Liver (tissue), 8 donors: ENCODE measurements at regions not wholly inside any gene's neighbourhood (a gene's known extent, or its start where the extent isn't known, plus 50 kb on each side); places are given as distances from the start of the nearest gene placed in this dataset.

Source experiments
- DNase-seq: peaks from one replicate; pipeline ENCODE4 v3.0.0-alpha.2; 2017; ENCODE audit warnings: low spot score
- H3K27ac ChIP-seq, 2 donors: one replicate each; pipeline ENCODE4 v1.7.0; 2013; ENCODE audit warnings: inconsistent platforms in 2 of 2, low read length in 2 of 2, control low read depth in 1 of 2, low read depth in 1 of 2, mild to moderate bottlenecking in 1 of 2
- H3K27me3 ChIP-seq, 4 donors: one replicate each; pipeline versions ENCODE4 v1.6.1 to v1.7.0; 2013; ENCODE audit warnings: low read length in 3 of 4, inconsistent platforms in 1 of 4, mild to moderate bottlenecking in 1 of 4, moderate library complexity in 1 of 4; ENCODE audit not compliant: control insufficient read depth in 4 of 4, insufficient read depth in 4 of 4
- H3K36me3 ChIP-seq, 4 donors: one replicate each; pipeline versions ENCODE4 v1.6.1 to v1.7.0; 2013; ENCODE audit warnings: low read length in 3 of 4, mild to moderate bottlenecking in 3 of 4, low read depth in 1 of 4, moderate library complexity in 1 of 4; ENCODE audit not compliant: control insufficient read depth in 4 of 4, insufficient read depth in 3 of 4
- H3K4me1 ChIP-seq, 4 donors: one replicate each; pipeline versions ENCODE4 v1.6.1 to v1.7.0; 2013; ENCODE audit warnings: low read length in 3 of 4, mild to moderate bottlenecking in 3 of 4, moderate library complexity in 1 of 4; ENCODE audit not compliant: control insufficient read depth in 4 of 4, insufficient read depth in 4 of 4
- H3K4me3 ChIP-seq, 3 donors: one replicate each; pipeline versions ENCODE4 v1.6.1 to v1.7.0; 2013; ENCODE audit warnings: low read length in 3 of 3, control low read depth in 1 of 3, low read depth in 1 of 3, mild to moderate bottlenecking in 1 of 3
- H3K9ac ChIP-seq, 2 donors: one replicate each; pipeline ENCODE4 v1.7.0; 2013; ENCODE audit warnings: low read length in 2 of 2, mild to moderate bottlenecking in 2 of 2, moderate library complexity in 2 of 2, control low read depth in 1 of 2, low read depth in 1 of 2
- H3K9me3 ChIP-seq, 4 donors: one replicate each; pipeline versions ENCODE4 v1.6.1 to v1.7.0; 2013; ENCODE audit warnings: low read length in 3 of 4; ENCODE audit not compliant: control insufficient read depth in 4 of 4
- ATF3 ChIP-seq: IDR thresholded peaks from 2 replicates; pipeline ENCODE4 v1.6.1; 2016; ENCODE audit warnings: antibody characterized with exemption
- CTCF ChIP-seq: fragments of 150-350 bp; IDR thresholded peaks from 2 replicates; pipeline ENCODE4 v1.5.1; 2017; ENCODE audit warnings: improper control_type of control experiment, low read depth, low read length; ENCODE audit not compliant: missing input control
- EGR1 ChIP-seq, 2 donors: IDR thresholded peaks; 2 replicates each; pipeline ENCODE4 v1.6.1; 2016 to 2018; ENCODE audit warnings: antibody characterized with exemption in 2 of 2, low read depth in 2 of 2
- FOXA1 ChIP-seq: IDR thresholded peaks from 2 replicates; pipeline ENCODE4 v1.6.1; 2016; ENCODE audit warnings: antibody characterized with exemption
- FOXA2 ChIP-seq: IDR thresholded peaks from 2 replicates; pipeline ENCODE4 v1.6.1; 2016; ENCODE audit warnings: antibody characterized with exemption
- HNF4G ChIP-seq: IDR thresholded peaks from 2 replicates; pipeline ENCODE4 v1.6.1; 2016; ENCODE audit warnings: antibody characterized with exemption
- MAX ChIP-seq: IDR thresholded peaks from 2 replicates; pipeline ENCODE4 v1.6.1; 2016; ENCODE audit warnings: antibody characterized with exemption
- NR2F2 ChIP-seq: IDR thresholded peaks from 2 replicates; pipeline ENCODE4 v1.6.1; 2016; ENCODE audit warnings: antibody characterized with exemption
- RAD21 ChIP-seq, 2 donors: IDR thresholded peaks; 2 replicates each; pipeline ENCODE4 v1.6.1; 2016; ENCODE audit warnings: antibody characterized with exemption in 2 of 2, mild to moderate bottlenecking in 2 of 2
- REST ChIP-seq: IDR thresholded peaks from 2 replicates; pipeline ENCODE4 v1.6.1; 2016; ENCODE audit warnings: antibody characterized with exemption, mild to moderate bottlenecking
- RXRA ChIP-seq, 2 donors: IDR thresholded peaks; 2 replicates each; pipeline ENCODE4 v1.6.1; 2017 to 2018; ENCODE audit warnings: antibody characterized with exemption in 2 of 2, mild to moderate bottlenecking in 1 of 2
- TAF1 ChIP-seq: conservative IDR thresholded peaks from 2 replicates; pipeline ENCODE4 v1.6.1; 2016; ENCODE audit warnings: antibody characterized with exemption, mild to moderate bottlenecking
- YY1 ChIP-seq: IDR thresholded peaks from 2 replicates; pipeline ENCODE4 v1.6.1; 2016; ENCODE audit warnings: antibody characterized with exemption, mild to moderate bottlenecking
- ZBTB33 ChIP-seq: IDR thresholded peaks from 2 replicates; pipeline ENCODE4 v1.6.1; 2016; ENCODE audit warnings: antibody characterized with exemption
- WGBS: extraction: QIAGEN DNeasy Blood & Tissue Kit; methylation state at CpG from one replicate; pipeline ENCODE4 v1.1.7; 2013; 5-methylcytosine and 5-hydroxymethylcytosine counted together
- donor health status: healthy.
- donor health status: healthy.
- donor health status: healthy.
- donor health status: healthy.
- donor health status: healthy.

GRCh38 chr1:213535679-213536078 lies 452.1 kb upstream of the PROX1 start (continued):
- no peak for TF ChIP-seq ZBTB33
- no peak for TF ChIP-seq NR2F2

- no peaks in the 10 kb centered on the region for H3K4me1 ChIP-seq
- H3K36me3 ChIP-seq: no peaks in the 10 kb centered on the region
- H3K9ac ChIP-seq: no peak overlapping the region
- no peak overlapping the region for H3K4me3 ChIP-seq
- no peaks in the 10 kb centered on the region for H3K9me3 ChIP-seq
- no peaks in the 10 kb centered on the region for H3K27me3 ChIP-seq
- no peak for TF ChIP-seq ZBTB33
- no peak for TF ChIP-seq FOXA2
- no peak for TF ChIP-seq FOXA1
- TF ChIP-seq ATF3: no peak
- no peak for TF ChIP-seq MAX
- TF ChIP-seq EGR1 (IDR thresholded peaks at IDR 0.05; ENCODE audit: low read depth in 2 of 2): no peak
- TF ChIP-seq REST: no peak
- TF ChIP-seq YY1: no peak
- no peak overlapping the region for H3K27ac ChIP-seq
- no peak for DNase-seq
- 84% methylated on average over 3 of the region's 3 CpGs for WGBS
Observed at GRCh38 chr1:213538251-213538650, 449.5 kb upstream of the PROX1 start.

- Histone ChIP-seq H3K27me3 (no peaks in the 10 kb centered on the region), H3K27ac (no peak overlapping the region), H3K4me3 (no peak overlapping the region), H3K4me1 (no peaks in the 10 kb centered on the region), H3K9ac (no peak overlapping the region), H3K9me3 (no peaks in the 10 kb centered on the region), H3K36me3 (no peaks in the 10 kb centered on the region)
- WGBS: 64% methylated on average over 4 of the region's 4 CpGs
- no peak for DNase-seq
- no peak for TF ChIP-seq ZBTB33
- no peak for TF ChIP-seq CTCF
- no peak for TF ChIP-seq FOXA2
- TF ChIP-seq TAF1: no peak
- no peak for TF ChIP-seq FOXA1
- no peak for TF ChIP-seq HNF4G
- TF ChIP-seq ATF3: no peak
- no peak for TF ChIP-seq RXRA (IDR thresholded peaks at IDR 0.05)
- no peak for TF ChIP-seq RAD21 (IDR thresholded peaks at IDR 0.05)
- TF ChIP-seq NR2F2: no peak
- TF ChIP-seq MAX: no peak
Observed at GRCh38 chr1:213539464-213539863, 448.3 kb upstream of the PROX1 start.
